WTC11 (cell line): ENCODE measurements at regions not wholly inside any gene's neighbourhood (a gene's known extent, or its start where the extent isn't known, plus 50 kb on each side); places are given as distances from the start of the nearest gene placed in this dataset.

Experiments used
- ATAC-seq: fragments of 200-7000 bp; cut with Tn5 transposase; 2 replicates; pipeline ENCODE4 v1.10.0; 2021; ENCODE audit warnings: mild to moderate bottlenecking, moderate library complexity
- CTCF ChIA-PET: fragments of 300-600 bp; sonication (Branson Sonifier 250); formaldehyde crosslinking; loops from one replicate; lab custom pipeline; 2021; ENCODE audit warnings: antibody characterized with exemption; lab: Charles Lee
- POLR2A ChIA-PET: fragments of 350-600 bp; sonication (Branson Sonifier 250); formaldehyde crosslinking; loops from one replicate; lab custom pipeline; 2021; ENCODE audit warnings: antibody characterized with exemption; lab: Charles Lee
- DNase-seq: peaks from one replicate; pipeline ENCODE4 v3.0.0; 2021; ENCODE audit warnings: low spot score
- H3K27ac Mint-ChIP-seq: 2 replicates; pipeline ENCODE4 v1.8.0; 2021; ENCODE audit warnings: mixed read lengths
- H3K27me3 Mint-ChIP-seq: 2 replicates; pipeline ENCODE4 v1.8.0; 2021; ENCODE audit warnings: low read depth, mild to moderate bottlenecking, moderate library complexity, mixed read lengths
- H3K36me3 Mint-ChIP-seq: 2 replicates; pipeline ENCODE4 v1.8.0; 2021; ENCODE audit warnings: mixed read lengths
- H3K4me1 Mint-ChIP-seq: 2 replicates; pipeline ENCODE4 v1.8.0; 2022; ENCODE audit warnings: mixed read lengths
- H3K4me3 Mint-ChIP-seq: 2 replicates; pipeline ENCODE4 v1.8.0; 2021; ENCODE audit warnings: mild to moderate bottlenecking, moderate library complexity, mixed read lengths
- H3K9me3 Mint-ChIP-seq: 2 replicates; pipeline ENCODE4 v1.8.0; 2021; ENCODE audit warnings: mixed read lengths
- CBFB ChIP-seq: sonication (generic); formaldehyde crosslinking; IDR thresholded peaks from 2 replicates; pipeline ENCODE4 v1.8.1; 2022; ENCODE audit warnings: mild to moderate bottlenecking, low read depth, missing genetic modification reagents
- CREB1 ChIP-seq: sonication (generic); formaldehyde crosslinking; IDR thresholded peaks from 2 replicates; pipeline ENCODE4 v1.8.0; 2023; ENCODE audit warnings: mild to moderate bottlenecking, missing genetic modification reagents
- EMX1 ChIP-seq: fragments of 250-450 bp; sonication (Bioruptor Pico); IDR thresholded peaks from 2 replicates; pipeline ENCODE4 v1.8.0; 2021; ENCODE audit warnings: mild to moderate bottlenecking
- ETV6 ChIP-seq: sonication (generic); formaldehyde crosslinking; IDR thresholded peaks from 2 replicates; pipeline ENCODE4 v1.8.1; 2022; ENCODE audit warnings: mild to moderate bottlenecking, missing genetic modification reagents
- GRHL2 ChIP-seq: fragments of 250-450 bp; sonication (Bioruptor Pico); IDR thresholded peaks from 2 replicates; pipeline ENCODE4 v1.8.0; 2022; ENCODE audit warnings: mild to moderate bottlenecking, moderate library complexity; ENCODE audit not compliant: insufficient replicate concordance, severe bottlenecking
- GTF2I ChIP-seq: fragments of 250-450 bp; sonication (Bioruptor Pico); conservative IDR thresholded peaks from 2 replicates; pipeline ENCODE4 v1.4.0; 2021; ENCODE audit warnings: mild to moderate bottlenecking
- HMGA2 ChIP-seq: fragments of 250-450 bp; sonication (Bioruptor Pico); IDR thresholded peaks from 2 replicates; pipeline ENCODE4 v1.4.0; 2021; ENCODE audit warnings: mild to moderate bottlenecking, moderate library complexity
- KAT7 ChIP-seq: sonication (generic); formaldehyde crosslinking; IDR thresholded peaks from 2 replicates; pipeline ENCODE4 v1.8.1; 2023; ENCODE audit warnings: missing genetic modification reagents, mild to moderate bottlenecking, borderline replicate concordance
- NFATC4 ChIP-seq: fragments of 250-450 bp; sonication (Bioruptor Pico); IDR thresholded peaks from 2 replicates; pipeline ENCODE4 v1.9.0; 2021; ENCODE audit warnings: mild to moderate bottlenecking
- NR2C2 ChIP-seq: sonication (generic); formaldehyde crosslinking; IDR thresholded peaks from 2 replicates; pipeline ENCODE4 v1.8.0; 2022; ENCODE audit warnings: mild to moderate bottlenecking, missing genetic modification reagents
- OVOL2 ChIP-seq: fragments of 250-450 bp; sonication (Bioruptor Pico); IDR thresholded peaks from 2 replicates; pipeline ENCODE4 v1.9.0; 2021; ENCODE audit warnings: mild to moderate bottlenecking, borderline replicate concordance
- SMAD3 ChIP-seq: sonication (generic); formaldehyde crosslinking; IDR thresholded peaks from 2 replicates; pipeline ENCODE4 v1.8.0; 2022; ENCODE audit warnings: missing genetic modification reagents, mild to moderate bottlenecking, borderline replicate concordance
- TEAD1 ChIP-seq: sonication (generic); formaldehyde crosslinking; IDR thresholded peaks from 2 replicates; pipeline ENCODE4 v1.8.0; 2022; ENCODE audit warnings: mild to moderate bottlenecking, missing genetic modification reagents
- ZNF317 ChIP-seq: sonication (generic); formaldehyde crosslinking; IDR thresholded peaks from 2 replicates; pipeline ENCODE4 v1.8.1; 2023; ENCODE audit warnings: low read depth, mild to moderate bottlenecking, moderate library complexity, missing genetic modification reagents, borderline replicate concordance
- ZNF416 ChIP-seq: fragments of 250-450 bp; sonication (Bioruptor Pico); IDR thresholded peaks from 2 replicates; pipeline ENCODE4 v1.9.0; 2021; ENCODE audit warnings: mild to moderate bottlenecking, inconsistent platforms
- TF ChIP-seq, protein P1 (sequence below): sonication (generic); formaldehyde crosslinking; IDR thresholded peaks from 2 replicates; pipeline ENCODE4 v1.8.0; 2022; ENCODE audit warnings: mild to moderate bottlenecking, missing genetic modification reagents
- TF ChIP-seq, protein P2 (sequence below): fragments of 250-450 bp; sonication (Bioruptor Pico); IDR thresholded peaks from 2 replicates; pipeline ENCODE4 v1.9.0; 2021; ENCODE audit warnings: moderate library complexity, mild to moderate bottlenecking, inconsistent platforms, borderline replicate concordance
- TF ChIP-seq, protein P3 (sequence below): sonication (generic); formaldehyde crosslinking; IDR thresholded peaks from 2 replicates; pipeline ENCODE4 v1.8.1; 2023; ENCODE audit warnings: mild to moderate bottlenecking, missing genetic modification reagents
- TF ChIP-seq, protein P4 (sequence below): fragments of 250-450 bp; sonication (Bioruptor Pico); IDR thresholded peaks from 2 replicates; pipeline ENCODE4 v1.8.0; 2021; ENCODE audit warnings: mild to moderate bottlenecking
- TF ChIP-seq, protein P5 (sequence below): sonication (generic); formaldehyde crosslinking; IDR thresholded peaks from 2 replicates; pipeline ENCODE4 v1.8.1; 2023; ENCODE audit warnings: mild to moderate bottlenecking, missing genetic modification reagents, borderline replicate concordance
- TF ChIP-seq, protein P6 (sequence below): fragments of 250-450 bp; sonication (Bioruptor Pico); IDR thresholded peaks from 2 replicates; pipeline ENCODE4 v1.9.0; 2021; ENCODE audit warnings: mild to moderate bottlenecking
- TF ChIP-seq, protein P7 (sequence below): fragments of 200-600 bp; IDR thresholded peaks from 2 replicates; pipeline ENCODE4 v1.8.0; 2022; ENCODE audit warnings: antibody characterized with exemption
- TF ChIP-seq, protein P8 (sequence below): sonication (generic); formaldehyde crosslinking; IDR thresholded peaks from 2 replicates; pipeline ENCODE4 v1.8.1; 2022; ENCODE audit warnings: low read depth, mild to moderate bottlenecking, moderate library complexity, missing genetic modification reagents, borderline replicate concordance

DNA sequence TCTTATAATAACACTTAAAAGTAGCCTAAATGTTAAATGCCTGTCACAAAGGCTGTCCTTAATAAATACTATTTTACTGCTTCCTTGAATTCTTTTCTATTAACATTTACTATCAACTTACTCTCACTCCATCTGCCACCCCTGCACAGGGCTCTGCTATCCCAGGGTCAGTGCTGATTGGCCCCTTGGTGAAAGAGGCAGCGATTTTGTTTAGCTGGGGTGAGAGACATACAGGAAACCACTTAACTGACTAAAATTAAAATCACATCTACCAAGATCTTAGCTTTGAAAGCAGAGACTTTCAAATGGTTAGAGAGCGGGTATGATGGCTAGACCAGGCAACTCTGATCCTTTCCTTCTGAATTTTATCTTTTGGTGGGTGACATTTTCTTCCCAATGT lies 149.9 kb upstream of the HTR2A start (continued):
- no peak for TF ChIP-seq KAT7 (CRISPR knock-in tag)
- TF ChIP-seq, protein P1, sequence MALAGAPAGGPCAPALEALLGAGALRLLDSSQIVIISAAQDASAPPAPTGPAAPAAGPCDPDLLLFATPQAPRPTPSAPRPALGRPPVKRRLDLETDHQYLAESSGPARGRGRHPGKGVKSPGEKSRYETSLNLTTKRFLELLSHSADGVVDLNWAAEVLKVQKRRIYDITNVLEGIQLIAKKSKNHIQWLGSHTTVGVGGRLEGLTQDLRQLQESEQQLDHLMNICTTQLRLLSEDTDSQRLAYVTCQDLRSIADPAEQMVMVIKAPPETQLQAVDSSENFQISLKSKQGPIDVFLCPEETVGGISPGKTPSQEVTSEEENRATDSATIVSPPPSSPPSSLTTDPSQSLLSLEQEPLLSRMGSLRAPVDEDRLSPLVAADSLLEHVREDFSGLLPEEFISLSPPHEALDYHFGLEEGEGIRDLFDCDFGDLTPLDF: no peak
- no peak for TF ChIP-seq CREB1 (CRISPR knock-in tag)
- TF ChIP-seq TEAD1 (CRISPR knock-in tag): no peak
- TF ChIP-seq, all 79 proteins: peak for 0

DNA sequence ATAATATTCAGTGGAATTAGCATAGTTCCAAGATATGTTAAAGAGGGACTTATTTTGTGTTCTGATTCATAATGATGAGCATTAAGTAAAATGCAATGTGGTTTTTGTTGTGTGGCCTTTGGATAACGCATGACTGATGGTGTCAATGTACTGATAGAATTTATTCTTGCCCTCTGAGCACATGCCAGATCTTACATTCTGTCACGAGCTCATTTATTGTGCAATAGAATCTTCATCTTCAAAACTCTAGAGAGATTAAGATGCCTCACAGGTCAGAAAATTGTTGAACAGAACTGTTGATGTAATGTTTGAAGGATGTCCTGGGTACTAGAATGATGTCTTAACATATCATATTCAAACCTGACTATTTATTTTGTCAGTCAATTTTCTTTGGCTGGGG lies 148.0 kb upstream of the HTR2A start:
- Mint-ChIP-seq H3K27ac (no peak overlapping the region), H3K36me3 (no peaks in the 10 kb centered on the region), H3K4me3 (no peak overlapping the region), H3K27me3 (no peaks in the 10 kb centered on the region), H3K4me1 (peaks cover 34% of the 10 kb centered on the region), H3K9me3 (no peaks in the 10 kb centered on the region)
- ATAC-seq (no peak), DNase-seq (no peak)
- POLR2A ChIA-PET: no interaction called here
- TF ChIP-seq, protein P2, sequence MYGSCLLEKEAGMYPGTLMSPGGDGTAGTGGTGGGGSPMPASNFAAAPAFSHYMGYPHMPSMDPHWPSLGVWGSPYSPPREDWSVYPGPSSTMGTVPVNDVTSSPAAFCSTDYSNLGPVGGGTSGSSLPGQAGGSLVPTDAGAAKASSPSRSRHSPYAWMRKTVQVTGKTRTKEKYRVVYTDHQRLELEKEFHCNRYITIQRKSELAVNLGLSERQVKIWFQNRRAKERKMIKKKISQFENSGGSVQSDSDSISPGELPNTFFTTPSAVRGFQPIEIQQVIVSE (CRISPR knock-in tag): no peak
- TF ChIP-seq CBFB (CRISPR knock-in tag) (no peak), OVOL2 (CRISPR knock-in tag) (no peak), GRHL2 (no peak), ETV6 (CRISPR knock-in tag) (no peak), NFATC4 (CRISPR knock-in tag) (no peak), TEAD1 (CRISPR knock-in tag) (no peak), NR2C2 (CRISPR knock-in tag) (no peak), ZNF317 (CRISPR knock-in tag) (no peak), HMGA2 (CRISPR knock-in tag) (no peak), EMX1 (CRISPR knock-in tag) (no peak), ZNF416 (CRISPR knock-in tag) (no peak), GTF2I (CRISPR knock-in tag) (no peak), SMAD3 (CRISPR knock-in tag) (no peak)
- TF ChIP-seq, protein P3, sequence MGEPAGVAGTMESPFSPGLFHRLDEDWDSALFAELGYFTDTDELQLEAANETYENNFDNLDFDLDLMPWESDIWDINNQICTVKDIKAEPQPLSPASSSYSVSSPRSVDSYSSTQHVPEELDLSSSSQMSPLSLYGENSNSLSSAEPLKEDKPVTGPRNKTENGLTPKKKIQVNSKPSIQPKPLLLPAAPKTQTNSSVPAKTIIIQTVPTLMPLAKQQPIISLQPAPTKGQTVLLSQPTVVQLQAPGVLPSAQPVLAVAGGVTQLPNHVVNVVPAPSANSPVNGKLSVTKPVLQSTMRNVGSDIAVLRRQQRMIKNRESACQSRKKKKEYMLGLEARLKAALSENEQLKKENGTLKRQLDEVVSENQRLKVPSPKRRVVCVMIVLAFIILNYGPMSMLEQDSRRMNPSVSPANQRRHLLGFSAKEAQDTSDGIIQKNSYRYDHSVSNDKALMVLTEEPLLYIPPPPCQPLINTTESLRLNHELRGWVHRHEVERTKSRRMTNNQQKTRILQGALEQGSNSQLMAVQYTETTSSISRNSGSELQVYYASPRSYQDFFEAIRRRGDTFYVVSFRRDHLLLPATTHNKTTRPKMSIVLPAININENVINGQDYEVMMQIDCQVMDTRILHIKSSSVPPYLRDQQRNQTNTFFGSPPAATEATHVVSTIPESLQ (CRISPR knock-in tag): no peak
- TF ChIP-seq, protein P4, sequence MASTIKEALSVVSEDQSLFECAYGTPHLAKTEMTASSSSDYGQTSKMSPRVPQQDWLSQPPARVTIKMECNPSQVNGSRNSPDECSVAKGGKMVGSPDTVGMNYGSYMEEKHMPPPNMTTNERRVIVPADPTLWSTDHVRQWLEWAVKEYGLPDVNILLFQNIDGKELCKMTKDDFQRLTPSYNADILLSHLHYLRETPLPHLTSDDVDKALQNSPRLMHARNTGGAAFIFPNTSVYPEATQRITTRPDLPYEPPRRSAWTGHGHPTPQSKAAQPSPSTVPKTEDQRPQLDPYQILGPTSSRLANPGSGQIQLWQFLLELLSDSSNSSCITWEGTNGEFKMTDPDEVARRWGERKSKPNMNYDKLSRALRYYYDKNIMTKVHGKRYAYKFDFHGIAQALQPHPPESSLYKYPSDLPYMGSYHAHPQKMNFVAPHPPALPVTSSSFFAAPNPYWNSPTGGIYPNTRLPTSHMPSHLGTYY: no peak
- TF ChIP-seq, protein P5, sequence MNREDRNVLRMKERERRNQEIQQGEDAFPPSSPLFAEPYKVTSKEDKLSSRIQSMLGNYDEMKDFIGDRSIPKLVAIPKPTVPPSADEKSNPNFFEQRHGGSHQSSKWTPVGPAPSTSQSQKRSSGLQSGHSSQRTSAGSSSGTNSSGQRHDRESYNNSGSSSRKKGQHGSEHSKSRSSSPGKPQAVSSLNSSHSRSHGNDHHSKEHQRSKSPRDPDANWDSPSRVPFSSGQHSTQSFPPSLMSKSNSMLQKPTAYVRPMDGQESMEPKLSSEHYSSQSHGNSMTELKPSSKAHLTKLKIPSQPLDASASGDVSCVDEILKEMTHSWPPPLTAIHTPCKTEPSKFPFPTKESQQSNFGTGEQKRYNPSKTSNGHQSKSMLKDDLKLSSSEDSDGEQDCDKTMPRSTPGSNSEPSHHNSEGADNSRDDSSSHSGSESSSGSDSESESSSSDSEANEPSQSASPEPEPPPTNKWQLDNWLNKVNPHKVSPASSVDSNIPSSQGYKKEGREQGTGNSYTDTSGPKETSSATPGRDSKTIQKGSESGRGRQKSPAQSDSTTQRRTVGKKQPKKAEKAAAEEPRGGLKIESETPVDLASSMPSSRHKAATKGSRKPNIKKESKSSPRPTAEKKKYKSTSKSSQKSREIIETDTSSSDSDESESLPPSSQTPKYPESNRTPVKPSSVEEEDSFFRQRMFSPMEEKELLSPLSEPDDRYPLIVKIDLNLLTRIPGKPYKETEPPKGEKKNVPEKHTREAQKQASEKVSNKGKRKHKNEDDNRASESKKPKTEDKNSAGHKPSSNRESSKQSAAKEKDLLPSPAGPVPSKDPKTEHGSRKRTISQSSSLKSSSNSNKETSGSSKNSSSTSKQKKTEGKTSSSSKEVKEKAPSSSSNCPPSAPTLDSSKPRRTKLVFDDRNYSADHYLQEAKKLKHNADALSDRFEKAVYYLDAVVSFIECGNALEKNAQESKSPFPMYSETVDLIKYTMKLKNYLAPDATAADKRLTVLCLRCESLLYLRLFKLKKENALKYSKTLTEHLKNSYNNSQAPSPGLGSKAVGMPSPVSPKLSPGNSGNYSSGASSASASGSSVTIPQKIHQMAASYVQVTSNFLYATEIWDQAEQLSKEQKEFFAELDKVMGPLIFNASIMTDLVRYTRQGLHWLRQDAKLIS (CRISPR knock-in tag): no peak
- TF ChIP-seq, protein P6, sequence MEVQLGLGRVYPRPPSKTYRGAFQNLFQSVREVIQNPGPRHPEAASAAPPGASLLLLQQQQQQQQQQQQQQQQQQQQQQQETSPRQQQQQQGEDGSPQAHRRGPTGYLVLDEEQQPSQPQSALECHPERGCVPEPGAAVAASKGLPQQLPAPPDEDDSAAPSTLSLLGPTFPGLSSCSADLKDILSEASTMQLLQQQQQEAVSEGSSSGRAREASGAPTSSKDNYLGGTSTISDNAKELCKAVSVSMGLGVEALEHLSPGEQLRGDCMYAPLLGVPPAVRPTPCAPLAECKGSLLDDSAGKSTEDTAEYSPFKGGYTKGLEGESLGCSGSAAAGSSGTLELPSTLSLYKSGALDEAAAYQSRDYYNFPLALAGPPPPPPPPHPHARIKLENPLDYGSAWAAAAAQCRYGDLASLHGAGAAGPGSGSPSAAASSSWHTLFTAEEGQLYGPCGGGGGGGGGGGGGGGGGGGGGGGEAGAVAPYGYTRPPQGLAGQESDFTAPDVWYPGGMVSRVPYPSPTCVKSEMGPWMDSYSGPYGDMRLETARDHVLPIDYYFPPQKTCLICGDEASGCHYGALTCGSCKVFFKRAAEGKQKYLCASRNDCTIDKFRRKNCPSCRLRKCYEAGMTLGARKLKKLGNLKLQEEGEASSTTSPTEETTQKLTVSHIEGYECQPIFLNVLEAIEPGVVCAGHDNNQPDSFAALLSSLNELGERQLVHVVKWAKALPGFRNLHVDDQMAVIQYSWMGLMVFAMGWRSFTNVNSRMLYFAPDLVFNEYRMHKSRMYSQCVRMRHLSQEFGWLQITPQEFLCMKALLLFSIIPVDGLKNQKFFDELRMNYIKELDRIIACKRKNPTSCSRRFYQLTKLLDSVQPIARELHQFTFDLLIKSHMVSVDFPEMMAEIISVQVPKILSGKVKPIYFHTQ (CRISPR knock-in tag): no peak
- TF ChIP-seq, protein P7, sequence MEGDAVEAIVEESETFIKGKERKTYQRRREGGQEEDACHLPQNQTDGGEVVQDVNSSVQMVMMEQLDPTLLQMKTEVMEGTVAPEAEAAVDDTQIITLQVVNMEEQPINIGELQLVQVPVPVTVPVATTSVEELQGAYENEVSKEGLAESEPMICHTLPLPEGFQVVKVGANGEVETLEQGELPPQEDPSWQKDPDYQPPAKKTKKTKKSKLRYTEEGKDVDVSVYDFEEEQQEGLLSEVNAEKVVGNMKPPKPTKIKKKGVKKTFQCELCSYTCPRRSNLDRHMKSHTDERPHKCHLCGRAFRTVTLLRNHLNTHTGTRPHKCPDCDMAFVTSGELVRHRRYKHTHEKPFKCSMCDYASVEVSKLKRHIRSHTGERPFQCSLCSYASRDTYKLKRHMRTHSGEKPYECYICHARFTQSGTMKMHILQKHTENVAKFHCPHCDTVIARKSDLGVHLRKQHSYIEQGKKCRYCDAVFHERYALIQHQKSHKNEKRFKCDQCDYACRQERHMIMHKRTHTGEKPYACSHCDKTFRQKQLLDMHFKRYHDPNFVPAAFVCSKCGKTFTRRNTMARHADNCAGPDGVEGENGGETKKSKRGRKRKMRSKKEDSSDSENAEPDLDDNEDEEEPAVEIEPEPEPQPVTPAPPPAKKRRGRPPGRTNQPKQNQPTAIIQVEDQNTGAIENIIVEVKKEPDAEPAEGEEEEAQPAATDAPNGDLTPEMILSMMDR: no peak
- TF ChIP-seq, protein P8, sequence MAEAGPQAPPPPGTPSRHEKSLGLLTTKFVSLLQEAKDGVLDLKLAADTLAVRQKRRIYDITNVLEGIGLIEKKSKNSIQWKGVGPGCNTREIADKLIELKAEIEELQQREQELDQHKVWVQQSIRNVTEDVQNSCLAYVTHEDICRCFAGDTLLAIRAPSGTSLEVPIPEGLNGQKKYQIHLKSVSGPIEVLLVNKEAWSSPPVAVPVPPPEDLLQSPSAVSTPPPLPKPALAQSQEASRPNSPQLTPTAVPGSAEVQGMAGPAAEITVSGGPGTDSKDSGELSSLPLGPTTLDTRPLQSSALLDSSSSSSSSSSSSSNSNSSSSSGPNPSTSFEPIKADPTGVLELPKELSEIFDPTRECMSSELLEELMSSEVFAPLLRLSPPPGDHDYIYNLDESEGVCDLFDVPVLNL (CRISPR knock-in tag): no peak
- CTCF ChIA-PET: no interaction called here
